Testis (tissue), 2 donors: ENCODE measurements at regions not wholly inside any gene's neighbourhood (a gene's known extent, or its start where the extent isn't known, plus 50 kb on each side); places are given as distances from the start of the nearest gene placed in this dataset.

Experiments
- DNase-seq: peaks from one replicate; pipeline ENCODE4 v3.0.0-alpha.2; 2019
- H3K27ac ChIP-seq, 2 donors: fragments of 200-600 bp; sonication (generic); one replicate each; pipeline ENCODE4 v1.5.1; 2019
- H3K27me3 ChIP-seq: fragments of 200-600 bp; sonication (generic); one replicate; pipeline ENCODE4 v1.5.1; 2019
- H3K36me3 ChIP-seq: fragments of 200-600 bp; sonication (generic); one replicate; pipeline ENCODE4 v1.5.1; 2017; ENCODE audit warnings: low read depth; ENCODE audit errors: missing control alignments
- H3K4me1 ChIP-seq: fragments of 200-600 bp; sonication (generic); one replicate; pipeline ENCODE4 v1.5.1; 2019
- H3K4me3 ChIP-seq, 2 donors: fragments of 200-600 bp; sonication (generic); one replicate each; pipeline ENCODE4 v1.5.1; 2017 to 2019
- H3K9me3 ChIP-seq: fragments of 200-600 bp; sonication (generic); one replicate; pipeline ENCODE4 v1.5.1; 2017
- POLR2A ChIP-seq: fragments of 450-650 bp; IDR thresholded peaks from one replicate; pipeline ENCODE4 v1.6.1; 2017; ENCODE audit warnings: antibody characterized with exemption, mild to moderate bottlenecking, moderate library complexity
- WGBS, 2 donors: methylation state at CpG; one replicate each; pipeline ENCODE4 v1.1.5; 2018; 5-methylcytosine and 5-hydroxymethylcytosine counted together
- intact Hi-C: fragments of 100-400 bp; cut with DNase I; formaldehyde crosslinking; loops from one replicate; pipeline ENCODE4 v1.15.1; 2023; ENCODE audit warnings: low total_unique reads
- TF ChIP-seq, protein P1 (sequence below), 3 experiments: fragments of 450-650 bp in 2 of 3; fragments of 200-600 bp in 1 of 3; sonication (generic) in 1 of 3; IDR thresholded peaks; one replicate each; pipeline ENCODE4 v1.5.1; 2016 to 2019; ENCODE audit warnings: antibody characterized with exemption in 3 of 3, mild to moderate bottlenecking in 2 of 3, moderate library complexity in 1 of 3

GRCh38 chr2:120884472-120885290, 149.0 kb downstream of the GLI2 start:
- intact Hi-C loops = no loop called here
- TF ChIP-seq, protein P1, sequence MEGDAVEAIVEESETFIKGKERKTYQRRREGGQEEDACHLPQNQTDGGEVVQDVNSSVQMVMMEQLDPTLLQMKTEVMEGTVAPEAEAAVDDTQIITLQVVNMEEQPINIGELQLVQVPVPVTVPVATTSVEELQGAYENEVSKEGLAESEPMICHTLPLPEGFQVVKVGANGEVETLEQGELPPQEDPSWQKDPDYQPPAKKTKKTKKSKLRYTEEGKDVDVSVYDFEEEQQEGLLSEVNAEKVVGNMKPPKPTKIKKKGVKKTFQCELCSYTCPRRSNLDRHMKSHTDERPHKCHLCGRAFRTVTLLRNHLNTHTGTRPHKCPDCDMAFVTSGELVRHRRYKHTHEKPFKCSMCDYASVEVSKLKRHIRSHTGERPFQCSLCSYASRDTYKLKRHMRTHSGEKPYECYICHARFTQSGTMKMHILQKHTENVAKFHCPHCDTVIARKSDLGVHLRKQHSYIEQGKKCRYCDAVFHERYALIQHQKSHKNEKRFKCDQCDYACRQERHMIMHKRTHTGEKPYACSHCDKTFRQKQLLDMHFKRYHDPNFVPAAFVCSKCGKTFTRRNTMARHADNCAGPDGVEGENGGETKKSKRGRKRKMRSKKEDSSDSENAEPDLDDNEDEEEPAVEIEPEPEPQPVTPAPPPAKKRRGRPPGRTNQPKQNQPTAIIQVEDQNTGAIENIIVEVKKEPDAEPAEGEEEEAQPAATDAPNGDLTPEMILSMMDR (IDR thresholded peaks at IDR 0.05) = no peak
- TF ChIP-seq POLR2A = no peak
- Histone ChIP-seq H3K36me3 (no peaks in the 10 kb centered on the region), H3K27me3 (no peaks in the 10 kb centered on the region), H3K9me3 (no peaks in the 10 kb centered on the region), H3K27ac (no peak overlapping the region), H3K4me1 (peaks cover 24% of the 10 kb centered on the region), H3K4me3 (no peak overlapping the region)
- DNase-seq = no peak
- WGBS, 2 donors = 79 to 92% methylated on average over 16 of the region's 16 CpGs

DNA sequence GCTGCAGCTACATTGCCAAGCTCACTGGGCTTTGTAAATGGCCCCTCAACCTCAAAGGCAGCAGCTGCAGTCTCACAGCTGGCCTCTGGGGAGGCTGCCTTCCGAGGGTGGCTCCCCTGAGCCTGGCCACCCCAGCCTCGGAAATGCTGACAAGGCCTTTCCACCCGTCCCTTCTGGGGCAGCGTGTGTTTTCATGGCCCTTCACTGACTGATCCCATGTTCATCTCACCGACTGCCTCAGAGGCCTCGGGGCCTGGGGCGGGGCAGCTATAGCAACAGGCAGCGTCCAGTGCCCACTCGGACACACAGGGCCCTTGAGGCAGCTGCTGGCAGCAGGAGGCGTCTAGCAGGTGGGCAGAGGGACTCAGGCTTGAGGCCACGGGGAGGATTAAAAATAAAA, 149.7 kb downstream of the GLI2 start:
- TF ChIP-seq, protein P1 (IDR thresholded peaks at IDR 0.05) = no peak
- no peak for TF ChIP-seq POLR2A
- DNase-seq = no peak
- H3K27me3 ChIP-seq = no peaks in the 10 kb centered on the region

DNA sequence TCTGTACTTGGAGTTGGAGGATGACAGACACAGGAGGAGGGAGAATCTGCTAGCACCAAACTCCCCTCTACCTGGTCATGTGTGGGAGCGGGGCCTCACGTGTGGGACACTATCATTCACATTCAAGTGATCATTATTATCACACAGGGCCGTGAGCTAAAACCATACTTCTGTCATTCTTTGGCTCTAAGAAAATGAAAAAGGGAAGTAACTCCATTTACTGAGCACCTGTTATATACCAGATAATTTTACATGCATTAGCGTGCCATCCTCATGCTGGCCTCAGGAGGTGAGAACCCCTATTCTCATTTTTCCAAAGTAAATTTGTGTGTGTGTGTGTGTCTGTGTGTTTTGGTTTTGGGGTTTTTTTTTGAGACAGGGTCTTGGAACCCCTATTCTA, 150.1 kb downstream of the GLI2 start:
- no peak for DNase-seq
- Histone ChIP-seq H3K27me3 (no peaks in the 10 kb centered on the region), H3K4me3 (no peak overlapping the region), H3K27ac (no peak overlapping the region), H3K36me3 (no peaks in the 10 kb centered on the region), H3K9me3 (no peaks in the 10 kb centered on the region), H3K4me1 (peaks cover 24% of the 10 kb centered on the region)
- intact Hi-C loops = no loop called here
- 68 to 85% methylated on average over 4 of the region's 4 CpGs for WGBS, 2 donors
- TF ChIP-seq, protein P1 (IDR thresholded peaks at IDR 0.05) = no peak

More for the DNA sequence above, 149.7 kb downstream of the GLI2 start:
- intact Hi-C loops = no loop called here
- Histone ChIP-seq H3K4me3 (no peak overlapping the region), H3K9me3 (no peaks in the 10 kb centered on the region), H3K4me1 (peaks cover 24% of the 10 kb centered on the region), H3K27ac (no peak overlapping the region), H3K36me3 (no peaks in the 10 kb centered on the region)
- 57 to 78% methylated on average over 8 to 11 of the region's 11 CpGs for WGBS, 2 donors

DNA sequence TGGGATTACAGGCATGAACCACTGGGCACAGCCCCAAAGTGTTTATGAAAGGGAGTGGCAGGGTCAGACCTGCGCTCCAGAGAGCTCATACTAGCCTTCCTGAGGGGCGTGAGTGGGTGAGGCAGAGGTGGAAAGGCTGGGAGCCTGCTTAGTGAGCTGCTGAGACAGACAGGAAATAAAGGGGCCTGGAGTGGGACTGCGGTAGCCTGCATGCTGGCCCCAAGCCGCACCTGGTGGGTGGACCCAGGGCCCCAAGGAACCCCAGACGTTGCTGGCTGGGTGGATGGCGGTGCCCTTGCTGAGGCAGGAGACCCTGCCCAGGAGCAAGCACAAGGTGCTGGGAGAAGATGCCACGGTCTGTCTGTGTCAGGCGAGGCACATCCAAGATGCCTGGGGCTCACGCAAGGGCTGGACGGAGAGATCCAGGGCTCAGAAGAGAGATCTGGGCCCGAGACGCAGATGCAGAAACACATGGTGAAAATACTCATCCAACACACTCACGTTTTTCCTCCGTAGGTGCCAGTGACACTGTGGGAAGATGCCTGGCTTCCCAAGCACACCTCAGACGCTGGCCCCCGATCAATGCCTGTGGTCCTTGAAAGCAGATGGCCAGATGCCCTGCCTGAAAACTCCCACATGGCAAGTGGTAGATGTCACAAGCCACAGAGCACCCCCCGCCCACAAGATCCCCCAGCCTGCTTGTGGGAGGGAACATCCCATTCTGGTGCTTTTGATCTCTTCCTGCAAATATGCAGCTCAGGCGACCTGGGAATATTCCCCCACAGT, 151.1 kb downstream of the GLI2 start:
- Histone ChIP-seq H3K27ac (no peak overlapping the region), H3K27me3 (no peaks in the 10 kb centered on the region), H3K4me1 (peaks cover 24% of the 10 kb centered on the region), H3K4me3 (no peak overlapping the region), H3K36me3 (no peaks in the 10 kb centered on the region), H3K9me3 (no peaks in the 10 kb centered on the region)
- TF ChIP-seq POLR2A = no peak
- TF ChIP-seq, protein P1 (IDR thresholded peaks at IDR 0.05) = no peak
- intact Hi-C loops = no loop called here
- peak; percentile 48 for DNase-seq
- WGBS, 2 donors = 54 to 62% methylated on average over 16 to 18 of the region's 18 CpGs
